ENCODE measurements at regions not wholly inside any gene's neighbourhood (a gene's known extent, or its start where the extent isn't known, plus 50 kb on each side); places are given as distances from the start of the nearest gene placed in this dataset.
"Not testable (repeated sequence)": the region's sequence is repeated elsewhere in the genome, so short reads cannot be mapped to it uniquely, and the experiment has no call there.

GRCh38 chrX:16067886-16068515, 55.4 kb upstream of the GRPR start:
- no peak for DNase-seq

GRCh38 chrX:16063921-16064320, 59.4 kb upstream of the GRPR start:
- DNase-seq: no peak

- DNase-seq: no peak
These were observed 60.2 kb upstream of the GRPR start for GRCh38 chrX:16063141-16063540.

- no peak for DNase-seq
These were observed 62.1 kb upstream of the GRPR start for GRCh38 chrX:16061296-16061695.

- no peak for DNase-seq
These were observed 63.1 kb upstream of the GRPR start for GRCh38 chrX:16060252-16060651.

GRCh38 chrX:16049126-16049525, 74.2 kb upstream of the GRPR start:
- not testable (repeated sequence) for DNase-seq

GRCh38 chrX:16042980-16043379, 80.4 kb upstream of the GRPR start:
- no peak for DNase-seq

- no peak for DNase-seq
These were observed 83.5 kb upstream of the GRPR start for GRCh38 chrX:16039834-16040233.

GRCh38 chrX:16039363-16039762, 84.0 kb upstream of the GRPR start:
- no peak for DNase-seq

- no peak for DNase-seq
These were observed 90.0 kb upstream of the GRPR start for GRCh38 chrX:16033331-16033730.

GRCh38 chrX:16028576-16028975, 94.8 kb upstream of the GRPR start:
- no peak for DNase-seq

- DNase-seq: no peak
These were observed 99.3 kb upstream of the GRPR start for GRCh38 chrX:16023790-16024734.

GRCh38 chrX:16022580-16023200, 100.7 kb upstream of the GRPR start:
- no peak for DNase-seq

- peak; percentile 24 for DNase-seq
These were observed 105.1 kb upstream of the GRPR start for GRCh38 chrX:16018291-16018690.

GRCh38 chrX:16014171-16014570, 109.2 kb upstream of the GRPR start:
- no peak for DNase-seq

GRCh38 chrX:16012250-16012649, 111.1 kb upstream of the GRPR start:
- no peak for DNase-seq

- DNase-seq: no peak
These were observed 117.4 kb upstream of the GRPR start for GRCh38 chrX:16005917-16006316.

- DNase-seq: no peak
These were observed 121.2 kb upstream of the GRPR start for GRCh38 chrX:16002185-16002584.

GRCh38 chrX:15998350-15998749, 125.0 kb upstream of the GRPR start:
- no peak for DNase-seq

- DNase-seq: no peak
These were observed 133.6 kb upstream of the GRPR start for GRCh38 chrX:15989716-15990115.

- no peak for DNase-seq
These were observed 134.3 kb upstream of the AP1S2 start for GRCh38 chrX:15988661-15989603.

GRCh38 chrX:15985937-15986336, 131.3 kb upstream of the AP1S2 start:
- no peak for DNase-seq

GRCh38 chrX:15983034-15983433, 128.4 kb upstream of the AP1S2 start:
- no peak for DNase-seq
